ENCODE measurements at regions not wholly inside any gene's neighbourhood (a gene's known extent, or its start where the extent isn't known, plus 50 kb on each side); places are given as distances from the start of the nearest gene placed in this dataset.

DNA sequence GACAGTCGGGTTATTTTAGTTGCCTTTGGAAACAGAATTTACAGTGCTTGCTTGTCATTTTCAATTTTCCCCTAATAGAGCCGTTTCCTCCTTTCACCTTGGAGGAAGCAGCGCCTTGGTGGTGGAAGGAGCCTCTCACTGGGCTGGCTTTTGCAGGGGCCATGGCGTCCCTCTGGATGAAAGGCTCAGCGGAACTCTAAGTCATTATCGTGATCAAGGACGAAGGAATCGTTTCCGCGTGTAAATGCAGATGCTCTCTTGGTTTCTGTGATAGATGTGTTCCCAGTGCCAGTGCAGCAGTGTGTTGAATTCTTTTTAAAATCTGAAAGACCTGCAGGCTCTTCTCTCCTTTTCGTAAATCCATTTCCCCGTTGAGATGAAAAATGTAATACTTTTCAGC is 126.2 kb upstream of the LMO4 start:
- ATAC-seq (replicated peaks): no peak
- H3K9me3 Mint-ChIP-seq: no peaks in the 10 kb centered on the region
- H3K36me3 Mint-ChIP-seq (ENCODE audit: insufficient read depth): no peaks in the 10 kb centered on the region
- H3K27ac Mint-ChIP-seq: no peak overlapping the region
- peaks cover 52 to 53% of the 10 kb centered on the region in 2 donors for H3K27me3 Mint-ChIP-seq
- peaks cover 3 to 6% of the 10 kb centered on the region in 2 donors for H3K4me1 Mint-ChIP-seq (ENCODE audit: low read depth in 2 of 2)
- no peak for DNase-seq
- H3K4me3 Mint-ChIP-seq: peak overlapping the region; percentile 1 to 55

DNA sequence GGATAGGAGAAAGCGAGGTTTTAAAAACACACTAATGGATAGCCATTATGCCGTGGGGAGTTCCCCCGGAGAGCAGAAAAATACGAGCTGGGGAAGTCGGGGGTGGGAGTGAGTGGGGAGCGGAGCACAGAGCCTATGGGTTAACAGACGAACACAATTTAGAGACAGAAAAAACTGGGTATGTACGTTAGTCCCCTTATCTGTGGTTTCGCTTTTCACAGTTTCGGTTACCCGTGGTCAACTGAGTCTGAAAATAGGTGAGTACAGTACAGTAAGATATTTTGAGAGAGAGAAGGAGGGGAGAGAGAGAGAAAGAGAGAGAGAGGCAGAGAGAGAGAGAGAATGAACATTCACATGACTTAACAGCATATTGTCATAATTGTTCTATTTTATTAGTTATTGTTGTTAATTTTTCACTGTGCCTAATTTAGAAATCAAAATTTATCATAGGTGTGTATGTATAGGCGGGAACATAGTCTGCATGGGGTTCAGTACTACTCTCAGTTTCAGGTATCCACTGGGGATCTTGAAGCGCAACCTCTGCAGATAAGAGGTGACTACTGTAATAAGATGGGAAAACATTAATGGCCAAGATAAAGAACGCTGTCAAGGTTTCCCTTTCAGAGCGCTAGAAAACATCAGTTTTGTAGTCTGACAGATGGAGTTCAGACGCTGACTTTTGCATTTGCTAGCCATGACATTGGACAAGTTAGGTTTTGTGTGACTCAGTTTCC is 125.6 kb upstream of the LMO4 start:
- H3K27ac Mint-ChIP-seq: no peak overlapping the region
- peaks cover 3 to 6% of the 10 kb centered on the region in 2 donors for H3K4me1 Mint-ChIP-seq (ENCODE audit: low read depth in 2 of 2)

DNA sequence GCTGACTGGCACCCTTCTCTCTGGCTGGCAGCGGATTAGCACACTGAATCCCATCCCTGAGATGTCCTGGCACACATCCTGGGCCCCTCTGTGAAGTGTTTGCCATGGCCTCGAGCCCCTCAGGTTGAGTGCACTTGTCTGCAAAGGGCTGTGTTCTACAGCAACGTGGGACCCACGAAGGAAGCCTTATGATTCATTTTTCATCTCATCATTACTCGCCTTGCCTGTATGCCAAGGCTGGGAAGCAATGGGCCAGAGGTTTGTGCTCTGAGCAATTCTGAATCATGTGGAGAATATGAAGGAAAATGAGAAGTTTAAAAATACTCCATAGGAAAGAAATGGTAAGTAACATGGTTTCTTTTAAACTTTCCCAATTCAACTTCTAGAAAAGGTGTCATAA is 124.8 kb upstream of the LMO4 start:
- no peaks in the 10 kb centered on the region for H3K9me3 Mint-ChIP-seq
- ATAC-seq (replicated peaks) (no peak), DNase-seq (no peak)
- peaks cover 3 to 6% of the 10 kb centered on the region in 2 donors for H3K4me1 Mint-ChIP-seq (ENCODE audit: low read depth in 2 of 2)
- no peak overlapping the region for H3K4me3 Mint-ChIP-seq
- no peaks in the 10 kb centered on the region for H3K36me3 Mint-ChIP-seq (ENCODE audit: insufficient read depth)
- H3K27ac Mint-ChIP-seq: no peak overlapping the region
- H3K27me3 Mint-ChIP-seq: peaks cover 54 to 66% of the 10 kb centered on the region in 2 donors

More for the DNA sequence above, 125.6 kb upstream of the LMO4 start:
- Mint-ChIP-seq H3K9me3 (no peaks in the 10 kb centered on the region), H3K36me3 (ENCODE audit: insufficient read depth) (no peaks in the 10 kb centered on the region), H3K27me3 (peaks cover 49 to 58% of the 10 kb centered on the region in 2 donors), H3K4me3 (peak overlapping the region in 1 of 2 donors; percentile 1)
- no peak for ATAC-seq (replicated peaks)
- no peak for DNase-seq

DNA sequence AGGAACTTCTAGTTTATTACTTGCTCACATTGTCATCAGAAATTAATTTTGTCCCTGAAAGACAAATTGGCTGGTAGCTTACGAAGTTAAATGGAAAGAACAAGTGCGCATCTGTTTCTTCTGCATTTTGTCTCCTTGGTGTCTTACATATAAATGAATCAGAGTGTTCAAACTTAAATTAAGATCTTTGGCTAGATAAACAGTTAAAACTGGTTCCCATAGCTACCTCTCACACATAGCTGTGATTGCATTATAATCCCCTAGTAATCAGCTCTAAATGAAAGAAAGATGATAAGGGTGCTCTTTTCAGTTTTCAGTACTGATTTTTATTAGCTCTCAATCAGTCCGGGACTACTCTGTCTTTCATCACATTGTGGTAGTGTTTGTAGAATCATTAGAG is 124.2 kb upstream of the LMO4 start:
- Mint-ChIP-seq H3K4me1 (ENCODE audit: low read depth in 2 of 2) (peaks cover 6% of the 10 kb centered on the region in 2 donors), H3K4me3 (no peak overlapping the region), H3K36me3 (ENCODE audit: insufficient read depth) (no peaks in the 10 kb centered on the region), H3K27me3 (peaks cover 51 to 70% of the 10 kb centered on the region in 2 donors), H3K9me3 (no peaks in the 10 kb centered on the region), H3K27ac (no peak overlapping the region)
- DNase-seq (no peak), ATAC-seq (replicated peaks) (no peak)

DNA sequence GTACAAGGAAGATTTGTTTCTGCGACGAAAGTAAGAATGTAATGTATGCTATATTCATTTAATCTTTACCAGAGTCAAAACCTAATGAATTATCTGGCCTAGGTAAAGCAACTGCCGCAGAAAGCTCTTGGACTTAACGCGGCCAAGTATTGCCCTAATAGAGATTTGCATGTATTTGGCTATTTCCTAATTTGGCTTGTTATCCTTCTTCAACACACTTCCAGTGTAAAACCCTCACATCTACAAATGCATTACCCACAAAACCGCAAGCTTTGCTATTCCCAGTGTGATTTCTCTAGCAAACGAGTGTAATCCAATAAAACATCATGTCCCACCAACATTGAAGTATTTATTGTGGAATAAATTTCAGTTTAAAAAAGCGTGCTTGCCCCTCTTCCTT is 123.8 kb upstream of the LMO4 start:
- H3K27ac Mint-ChIP-seq: no peak overlapping the region
- H3K4me1 Mint-ChIP-seq (ENCODE audit: low read depth in 2 of 2): peaks cover 6% of the 10 kb centered on the region in 2 donors
- no peaks in the 10 kb centered on the region for H3K9me3 Mint-ChIP-seq
- no peak overlapping the region for H3K4me3 Mint-ChIP-seq
- DNase-seq (no peak), ATAC-seq (replicated peaks) (no peak)
- H3K27me3 Mint-ChIP-seq: peaks cover 47 to 66% of the 10 kb centered on the region in 2 donors
- no peaks in the 10 kb centered on the region for H3K36me3 Mint-ChIP-seq (ENCODE audit: insufficient read depth)

DNA sequence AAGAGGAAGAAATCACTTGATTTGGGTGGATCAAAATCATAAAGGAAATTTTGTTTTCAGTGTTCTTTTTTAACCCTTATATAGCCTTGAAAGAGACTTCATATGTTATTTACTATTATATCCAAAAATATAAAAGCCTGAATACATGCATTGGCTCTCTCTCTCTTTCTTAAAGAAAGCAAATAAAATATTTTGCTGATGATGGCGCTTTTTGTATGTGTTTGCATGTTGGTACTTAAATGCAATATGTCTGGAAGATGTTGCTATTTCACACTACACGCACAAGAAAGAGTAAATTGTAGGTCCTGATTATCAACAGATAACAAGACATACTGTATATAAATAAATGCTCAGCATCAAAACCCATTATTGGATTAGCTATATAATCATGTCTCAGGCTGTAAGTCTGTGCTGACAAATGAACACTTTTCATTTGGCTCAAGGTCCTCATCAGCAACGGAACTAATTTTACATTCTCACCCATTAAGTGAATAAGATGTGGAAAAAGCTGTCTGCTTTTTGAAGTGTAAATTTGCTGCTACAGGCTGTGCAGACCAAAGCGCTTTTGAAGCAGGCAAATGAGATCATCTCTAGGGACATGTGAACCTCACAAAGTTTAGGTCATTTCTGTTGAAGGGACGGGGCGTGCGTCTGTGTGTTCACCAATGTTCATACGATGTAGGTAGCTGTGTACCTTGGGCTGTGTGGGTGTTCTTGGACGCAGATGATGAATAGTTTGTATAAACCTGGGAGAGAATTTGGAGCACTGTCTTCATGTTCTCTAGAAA is 122.4 kb upstream of the LMO4 start:
- DNase-seq: no peak
- no peaks in the 10 kb centered on the region for H3K9me3 Mint-ChIP-seq
- H3K27ac Mint-ChIP-seq: no peak overlapping the region
- peaks cover 6% of the 10 kb centered on the region in 2 donors for H3K4me1 Mint-ChIP-seq (ENCODE audit: low read depth in 2 of 2)
- ATAC-seq (replicated peaks): no peak
- no peaks in the 10 kb centered on the region for H3K36me3 Mint-ChIP-seq (ENCODE audit: insufficient read depth)
- H3K27me3 Mint-ChIP-seq: peaks cover 43 to 62% of the 10 kb centered on the region in 2 donors
- no peak overlapping the region for H3K4me3 Mint-ChIP-seq

DNA sequence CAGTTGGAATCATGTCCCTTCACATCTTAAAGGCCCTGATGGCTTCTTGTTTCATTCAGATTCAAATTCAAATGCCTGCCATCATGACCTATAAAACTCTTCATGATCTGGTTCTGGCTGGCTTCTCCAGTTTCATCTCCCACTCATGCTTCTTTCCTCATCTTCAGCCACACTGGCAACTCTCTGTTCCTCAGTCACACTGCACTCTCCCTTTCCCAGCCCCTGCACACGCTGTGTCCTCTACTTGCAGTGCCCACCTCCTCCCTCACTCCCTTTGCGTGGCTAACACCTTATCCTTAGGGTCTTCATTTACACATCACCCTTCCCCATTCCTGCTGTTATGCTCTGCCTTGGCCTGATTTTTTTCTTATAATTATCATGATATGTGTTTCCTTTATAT is 120.6 kb upstream of the LMO4 start:
- ATAC-seq (replicated peaks) (no peak), DNase-seq (no peak)
- no peak overlapping the region for H3K4me3 Mint-ChIP-seq
- H3K27ac Mint-ChIP-seq: no peak overlapping the region
- no peaks in the 10 kb centered on the region for H3K9me3 Mint-ChIP-seq
- no peaks in the 10 kb centered on the region for H3K36me3 Mint-ChIP-seq (ENCODE audit: insufficient read depth)
- peaks cover 32 to 53% of the 10 kb centered on the region in 2 donors for H3K27me3 Mint-ChIP-seq
- peaks cover under 1 to 3% of the 10 kb centered on the region in 2 donors for H3K4me1 Mint-ChIP-seq (ENCODE audit: low read depth in 2 of 2)

DNA sequence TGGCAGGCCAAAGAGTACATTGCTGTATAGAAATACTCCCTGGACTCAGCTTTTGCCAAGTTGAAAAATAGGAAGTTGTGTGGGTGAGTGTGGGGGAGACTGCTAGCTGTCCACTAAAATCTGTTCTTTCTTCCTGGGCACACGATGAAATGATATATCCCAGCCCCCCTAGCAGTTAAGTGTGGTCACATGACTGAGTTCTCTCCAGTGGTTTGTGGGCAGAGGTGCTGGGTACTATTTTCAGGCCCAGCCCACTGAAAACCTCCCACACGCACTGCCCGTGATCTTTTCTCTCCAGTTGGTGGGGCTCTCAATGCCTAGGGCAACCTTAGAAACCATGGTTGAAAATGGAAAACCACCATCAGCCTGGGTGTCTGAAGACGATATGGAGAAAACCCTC is 119.7 kb upstream of the LMO4 start:
- H3K9me3 Mint-ChIP-seq: no peaks in the 10 kb centered on the region
- DNase-seq (no peak), ATAC-seq (replicated peaks) (no peak)
- H3K27me3 Mint-ChIP-seq: peaks cover 35 to 61% of the 10 kb centered on the region in 2 donors
- H3K36me3 Mint-ChIP-seq (ENCODE audit: insufficient read depth): no peaks in the 10 kb centered on the region
- H3K27ac Mint-ChIP-seq: no peak overlapping the region
- no peak overlapping the region for H3K4me3 Mint-ChIP-seq
- H3K4me1 Mint-ChIP-seq (ENCODE audit: low read depth in 2 of 2): peaks cover 0 to 3% of the 10 kb centered on the region in 2 donors

DNA sequence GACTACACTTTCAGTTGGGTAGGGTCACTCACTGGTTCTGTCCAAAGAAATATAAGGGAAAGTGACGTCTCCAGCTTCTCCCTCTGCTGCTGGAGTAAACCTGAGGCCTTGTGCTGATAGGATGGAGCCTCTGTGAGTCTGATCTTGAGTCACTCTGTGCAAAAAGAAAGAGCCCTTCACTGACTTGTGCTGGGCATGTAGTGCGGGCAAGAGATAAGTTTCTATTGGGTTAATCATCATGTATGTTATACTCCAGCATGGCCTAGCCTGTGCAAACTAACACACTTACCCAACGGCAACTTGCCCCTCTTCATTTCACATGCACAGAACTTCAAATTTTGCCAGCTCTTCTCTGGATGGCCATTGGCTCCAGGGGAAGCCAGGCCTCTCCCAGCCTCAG is 118.5 kb upstream of the LMO4 start:
- H3K27me3 Mint-ChIP-seq: peaks cover 35 to 55% of the 10 kb centered on the region in 2 donors
- H3K36me3 Mint-ChIP-seq (ENCODE audit: insufficient read depth): no peaks in the 10 kb centered on the region
- H3K9me3 Mint-ChIP-seq: no peaks in the 10 kb centered on the region
- no peak for DNase-seq
- no peak for ATAC-seq (replicated peaks)
- peaks cover 0 to 3% of the 10 kb centered on the region in 2 donors for H3K4me1 Mint-ChIP-seq (ENCODE audit: low read depth in 2 of 2)
- no peak overlapping the region for H3K4me3 Mint-ChIP-seq
- no peak overlapping the region for H3K27ac Mint-ChIP-seq

DNA sequence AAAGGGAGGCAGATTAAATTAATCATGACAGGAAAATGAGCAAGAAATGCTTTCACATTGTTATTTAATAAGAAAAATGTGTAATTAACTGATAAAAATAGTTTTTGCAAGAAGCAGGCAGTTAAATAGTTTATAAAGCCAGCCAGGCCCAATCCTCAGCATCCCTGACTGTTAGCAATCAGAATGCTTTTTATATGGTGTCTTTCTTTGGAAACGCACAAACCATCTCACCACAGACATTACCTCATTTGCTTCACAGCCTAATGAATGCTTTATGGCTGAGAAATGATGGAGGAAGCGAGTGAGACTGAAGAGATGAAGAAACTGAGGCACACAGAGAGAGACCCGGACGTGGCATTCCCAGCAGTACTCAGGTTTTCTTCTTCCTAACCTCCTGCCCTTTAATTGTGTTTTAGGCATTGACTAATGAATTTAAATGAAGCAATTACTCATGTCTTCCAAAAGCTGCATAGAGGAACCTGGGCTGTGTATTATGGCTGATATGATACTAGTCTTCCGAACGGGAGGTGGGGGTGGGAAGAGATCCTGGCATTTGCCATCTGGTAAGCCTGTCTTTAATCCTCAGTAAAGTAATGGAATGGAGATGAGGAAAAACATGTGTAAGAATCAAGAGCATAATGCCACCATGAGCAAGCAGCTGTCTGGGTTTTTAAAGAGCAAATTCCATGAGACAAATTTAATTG is 116.1 kb upstream of the LMO4 start:
- Mint-ChIP-seq H3K27me3 (peaks cover 24 to 44% of the 10 kb centered on the region in 2 donors), H3K4me3 (no peak overlapping the region), H3K36me3 (ENCODE audit: insufficient read depth) (no peaks in the 10 kb centered on the region), H3K9me3 (no peaks in the 10 kb centered on the region), H3K27ac (no peak overlapping the region), H3K4me1 (ENCODE audit: low read depth in 2 of 2) (peaks cover 0 to 3% of the 10 kb centered on the region in 2 donors)
- ATAC-seq (replicated peaks) (no peak), DNase-seq (no peak)

DNA sequence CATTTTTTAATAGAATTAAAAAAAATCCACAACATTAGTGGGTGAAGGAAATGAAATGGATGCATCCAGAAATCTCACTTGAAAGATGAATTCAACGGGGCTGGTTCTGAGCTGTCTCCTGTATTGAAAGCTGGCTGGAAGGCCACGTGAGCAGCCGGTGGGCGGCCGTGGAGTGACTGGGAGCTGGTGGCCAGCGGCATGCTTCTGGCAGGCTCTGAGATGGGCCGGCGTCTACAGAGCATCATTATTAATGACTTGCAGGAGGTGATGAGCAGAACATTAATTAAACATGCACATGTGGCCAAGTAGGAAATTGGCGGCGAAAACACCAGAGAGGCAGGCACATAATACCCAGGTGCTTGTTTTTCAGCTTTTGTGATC is 115.6 kb upstream of the LMO4 start:
- no peak for DNase-seq
- Mint-ChIP-seq H3K27me3 (peaks cover 22 to 39% of the 10 kb centered on the region in 2 donors), H3K27ac (no peak overlapping the region), H3K4me3 (no peak overlapping the region), H3K9me3 (no peaks in the 10 kb centered on the region), H3K4me1 (ENCODE audit: low read depth in 2 of 2) (peaks cover 0 to 3% of the 10 kb centered on the region in 2 donors), H3K36me3 (ENCODE audit: insufficient read depth) (no peaks in the 10 kb centered on the region)
- no peak for ATAC-seq (replicated peaks)

DNA sequence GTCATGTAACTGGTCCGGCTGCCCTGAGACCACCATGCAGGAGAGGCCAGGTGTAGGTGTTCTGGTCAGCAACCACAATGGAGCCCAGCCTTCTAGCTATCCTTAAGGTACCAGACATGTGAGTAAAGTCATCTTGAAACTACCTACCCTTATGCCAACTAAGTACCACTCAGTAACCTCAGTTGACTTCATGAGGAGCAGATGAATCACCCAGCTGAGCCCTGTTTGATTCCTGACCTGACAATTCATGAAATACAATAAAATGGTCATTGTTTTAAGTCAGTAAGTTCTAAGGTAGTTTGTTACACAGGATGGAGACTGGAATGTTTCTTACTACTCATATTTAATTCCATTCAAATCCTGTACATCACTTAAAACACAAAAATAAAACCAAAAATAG is 113.1 kb upstream of the LMO4 start:
- Mint-ChIP-seq H3K9me3 (no peaks in the 10 kb centered on the region), H3K36me3 (ENCODE audit: insufficient read depth) (peaks cover 3% of the 10 kb centered on the region), H3K4me1 (ENCODE audit: low read depth in 2 of 2) (no peaks in the 10 kb centered on the region), H3K27ac (no peak overlapping the region), H3K27me3 (peaks cover 22 to 23% of the 10 kb centered on the region in 2 donors), H3K4me3 (no peak overlapping the region)
- ATAC-seq (replicated peaks): no peak
- DNase-seq: no peak

DNA sequence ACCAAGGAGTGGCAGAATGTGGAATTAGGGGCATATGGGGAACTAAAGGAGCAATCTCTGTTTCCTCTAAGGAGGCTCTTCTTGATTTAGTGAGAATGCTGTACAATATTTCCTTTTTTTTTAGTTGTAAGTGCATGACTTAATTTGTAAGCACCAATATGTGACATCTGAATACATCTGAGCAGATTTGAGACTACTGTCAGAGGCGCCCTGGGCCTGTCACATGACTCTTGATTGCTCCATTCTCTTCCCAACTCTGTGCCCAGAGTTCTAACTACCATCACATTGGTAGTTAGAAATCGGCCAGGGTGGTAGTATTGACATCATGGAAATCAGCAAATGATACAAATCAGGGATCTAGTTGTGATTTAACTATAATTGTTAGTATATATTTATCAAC is 110.1 kb upstream of the LMO4 start:
- H3K4me1 Mint-ChIP-seq (ENCODE audit: low read depth in 2 of 2): no peaks in the 10 kb centered on the region
- no peak overlapping the region for H3K27ac Mint-ChIP-seq
- no peak for ATAC-seq (replicated peaks)
- peaks cover 5 to 6% of the 10 kb centered on the region in 2 donors for H3K27me3 Mint-ChIP-seq
- DNase-seq: no peak
- no peaks in the 10 kb centered on the region for H3K9me3 Mint-ChIP-seq
- H3K4me3 Mint-ChIP-seq: no peak overlapping the region
- peaks cover 3% of the 10 kb centered on the region for H3K36me3 Mint-ChIP-seq (ENCODE audit: insufficient read depth)

All from effector memory CD8-positive, alpha-beta T cell (primary cell).